ENCODE measurements at regions not wholly inside any gene's neighbourhood (a gene's known extent, or its start where the extent isn't known, plus 50 kb on each side); places are given as distances from the start of the nearest gene placed in this dataset.
A peak's percentile ranks its signal among the peaks of the same experiment; 100 is the strongest.

- no peak for DNase-seq (ENCODE audit: low read depth)
Measured at GRCh38 chr20:8990770-8991169, 78.1 kb upstream of the PLCB4 start.

- no peak for DNase-seq (ENCODE audit: low read depth)
Measured at GRCh38 chr20:8994045-8994444, 74.8 kb upstream of the PLCB4 start.

GRCh38 chr20:8995761-8996160, 73.1 kb upstream of the PLCB4 start:
- no peak for DNase-seq (ENCODE audit: low read depth)

GRCh38 chr20:8996817-8997512, 71.9 kb upstream of the PLCB4 start:
- DNase-seq (ENCODE audit: low read depth) = peak; percentile 18

- no peak for DNase-seq (ENCODE audit: low read depth)
Measured at GRCh38 chr20:8997701-8998117, 71.2 kb upstream of the PLCB4 start.

- DNase-seq (ENCODE audit: low read depth) = no peak
Measured at GRCh38 chr20:9011121-9011520, 57.8 kb upstream of the PLCB4 start.

- DNase-seq (ENCODE audit: low read depth) = peak; percentile 39
Measured at GRCh38 chr20:9015232-9015983, 53.5 kb upstream of the PLCB4 start.

- peak; percentile 77 for DNase-seq (ENCODE audit: low read depth)
Measured at GRCh38 chr20:9015984-9016324, 52.9 kb upstream of the PLCB4 start.

- no peak for DNase-seq (ENCODE audit: low read depth)
Measured at GRCh38 chr20:9018346-9018745, 50.5 kb upstream of the PLCB4 start.
